ENCODE measurements at regions not wholly inside any gene's neighbourhood (a gene's known extent, or its start where the extent isn't known, plus 50 kb on each side); places are given as distances from the start of the nearest gene placed in this dataset.
A peak's percentile ranks its signal among the peaks of the same experiment; 100 is the strongest.
"Not testable (repeated sequence)": the region's sequence is repeated elsewhere in the genome, so short reads cannot be mapped to it uniquely, and the experiment has no call there.

DNA sequence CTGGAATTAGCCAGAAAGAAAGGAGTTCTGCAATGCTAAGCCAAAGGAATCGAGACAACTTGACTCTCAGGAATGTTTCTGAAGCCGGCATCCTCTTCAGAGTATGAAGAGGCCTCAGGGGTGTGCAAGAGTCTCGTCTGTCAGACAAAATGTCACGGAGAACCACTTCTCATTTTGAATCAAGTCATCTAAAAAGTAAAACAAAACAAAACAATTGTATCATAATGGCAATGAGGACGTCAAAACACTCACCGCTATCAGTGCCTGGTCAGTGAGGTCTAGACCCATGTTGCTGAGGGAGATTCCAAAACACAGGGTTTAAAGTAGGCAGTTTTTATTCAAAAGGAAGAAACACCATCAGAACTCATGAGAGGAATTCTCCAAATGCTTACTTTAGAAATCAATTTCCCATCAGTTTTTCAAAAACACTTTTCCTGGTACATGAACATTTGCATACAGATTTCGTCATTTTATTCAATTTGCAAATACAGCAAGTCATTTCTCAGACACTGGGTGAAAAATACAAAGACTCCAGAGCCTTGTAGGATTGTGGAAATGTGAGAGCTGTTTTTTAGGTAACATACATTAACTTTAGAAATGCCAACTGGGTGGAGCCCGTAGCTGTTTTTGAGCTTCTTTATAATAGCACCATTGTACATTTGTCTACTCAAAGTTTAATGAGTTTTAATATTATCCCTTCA lies 89.5 kb upstream of the MAP3K1 start:
- intact Hi-C loops (cut with DNase I) = no loop called here
- WGBS (ENCODE audit: insufficient coverage, low coverage, low lambda C conversion rate, missing lambda C conversion rate) = 57% methylated on average over 8 of the region's 8 CpGs
- peak in 1 of 4 donors; percentile 58 for ATAC-seq

DNA sequence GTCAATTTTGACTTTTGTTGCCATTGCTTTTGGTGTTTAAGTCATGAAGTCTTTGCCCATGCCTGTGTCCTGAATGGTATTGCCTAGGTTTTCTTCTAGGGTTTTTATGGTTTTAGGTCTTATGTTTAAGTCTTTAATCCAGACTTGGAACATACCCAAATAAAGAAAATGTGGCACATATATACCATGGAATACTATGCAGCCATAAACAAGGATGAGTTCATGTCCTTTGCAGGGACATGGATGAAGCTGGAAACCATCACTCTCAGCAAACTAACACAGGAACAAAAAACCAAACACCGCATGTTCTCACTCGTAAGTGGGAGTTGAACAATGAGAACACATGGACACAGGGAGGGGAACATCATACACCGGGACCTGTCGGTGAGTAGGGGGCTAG lies 90.5 kb upstream of the MAP3K1 start:
- H3K9me3 ChIP-seq; H3K36me3 ChIP-seq; H3K4me1 ChIP-seq; intact Hi-C loops (cut with DNase I); H3K27ac ChIP-seq; H3K4me3 ChIP-seq; DNase-seq; ATAC-seq; H3K27me3 ChIP-seq: not testable (repeated sequence)
- WGBS (ENCODE audit: insufficient coverage, low coverage, low lambda C conversion rate, missing lambda C conversion rate) = 92% methylated on average over 4 of the region's 4 CpGs

More for the DNA sequence above, 89.5 kb upstream of the MAP3K1 start:
- Histone ChIP-seq H3K27ac (no peak overlapping the region), H3K4me3 (no peak overlapping the region), H3K27me3 (no peaks in the 10 kb centered on the region), H3K4me1 (no peaks in the 10 kb centered on the region), H3K9me3 (no peaks in the 10 kb centered on the region), H3K36me3 (no peaks in the 10 kb centered on the region)
- no peak for TF ChIP-seq POLR2A (IDR thresholded peaks at IDR 0.05)
- TF ChIP-seq CTCF (IDR thresholded peaks at IDR 0.05) = no peak
- no peak for DNase-seq

DNA sequence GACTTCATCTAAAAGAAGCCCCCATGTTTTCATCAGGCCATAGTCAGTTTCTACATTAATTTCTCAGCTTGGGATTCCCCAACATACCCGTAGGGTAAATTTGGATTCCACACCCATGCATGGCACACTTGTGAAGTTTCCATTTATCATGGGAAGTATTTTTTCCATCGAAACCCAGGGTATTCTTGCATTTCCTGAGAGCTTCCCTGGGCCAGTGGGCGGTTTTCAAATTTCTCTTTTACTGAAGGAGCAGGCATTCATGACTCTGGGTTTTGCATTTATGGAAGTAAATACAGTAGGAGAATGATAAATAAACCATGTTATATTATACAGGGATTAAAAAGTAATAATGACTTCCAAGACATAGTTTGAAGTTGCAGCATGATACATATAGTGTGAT lies 93.0 kb upstream of the MAP3K1 start:
- no peaks in the 10 kb centered on the region for H3K27me3 ChIP-seq
- WGBS (ENCODE audit: insufficient coverage, low coverage, low lambda C conversion rate, missing lambda C conversion rate) = 81% methylated on average over 3 of the region's 3 CpGs

GRCh38 chr5:56717253-56717987 lies 97.9 kb upstream of the MAP3K1 start:
- H3K9me3 ChIP-seq = no peaks in the 10 kb centered on the region
- intact Hi-C loops (cut with DNase I) = no loop called here
- no peak overlapping the region for H3K4me3 ChIP-seq
- H3K27ac ChIP-seq = no peak overlapping the region
- WGBS (ENCODE audit: insufficient coverage, low coverage, low lambda C conversion rate, missing lambda C conversion rate) = 64% methylated on average over 8 of the region's 11 CpGs
- no peaks in the 10 kb centered on the region for H3K27me3 ChIP-seq
- no peak for ATAC-seq
- H3K36me3 ChIP-seq = no peaks in the 10 kb centered on the region
- no peak for TF ChIP-seq CTCF (IDR thresholded peaks at IDR 0.05)
- no peak for TF ChIP-seq POLR2A (IDR thresholded peaks at IDR 0.05)
- no peak for DNase-seq
- H3K4me1 ChIP-seq = no peaks in the 10 kb centered on the region

More for the DNA sequence above, 93.0 kb upstream of the MAP3K1 start:
- H3K4me3 ChIP-seq = no peak overlapping the region
- H3K27ac ChIP-seq = no peak overlapping the region
- H3K36me3 ChIP-seq = no peaks in the 10 kb centered on the region
- H3K9me3 ChIP-seq = no peaks in the 10 kb centered on the region
- no peaks in the 10 kb centered on the region for H3K4me1 ChIP-seq
- no peak for ATAC-seq
- TF ChIP-seq CTCF (IDR thresholded peaks at IDR 0.05) = no peak
- no peak for TF ChIP-seq POLR2A (IDR thresholded peaks at IDR 0.05)
- intact Hi-C loops (cut with DNase I) = no loop called here
- no peak for DNase-seq

DNA sequence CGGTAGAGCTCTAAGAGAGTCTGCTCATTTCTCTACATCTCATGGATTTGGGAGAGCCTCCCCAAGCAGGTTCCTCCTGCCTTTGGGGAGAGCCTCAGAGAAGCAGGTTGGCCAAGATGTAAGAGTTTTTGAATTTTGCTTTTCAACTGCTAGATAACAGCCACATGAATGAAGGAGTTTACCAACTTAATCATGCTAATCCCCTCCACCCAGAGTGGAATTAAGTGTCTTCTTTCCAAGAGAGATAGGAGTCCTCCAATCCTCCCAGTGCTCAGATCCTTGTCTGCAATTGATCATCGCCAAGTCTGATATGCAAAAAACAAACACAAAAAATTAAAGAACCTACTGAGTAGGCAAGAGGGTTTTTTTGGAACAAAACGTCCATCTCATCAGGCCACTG lies 99.4 kb upstream of the MAP3K1 start:
- Histone ChIP-seq H3K9me3 (no peaks in the 10 kb centered on the region), H3K27me3 (no peaks in the 10 kb centered on the region), H3K4me1 (no peaks in the 10 kb centered on the region), H3K36me3 (no peaks in the 10 kb centered on the region), H3K4me3 (no peak overlapping the region), H3K27ac (no peak overlapping the region)
- DNase-seq = no peak
- WGBS (ENCODE audit: insufficient coverage, low coverage, low lambda C conversion rate, missing lambda C conversion rate) = 88% methylated on average over 3 of the region's 3 CpGs
- intact Hi-C loops (cut with DNase I) = no loop called here
- ATAC-seq = no peak
- no peak for TF ChIP-seq CTCF (IDR thresholded peaks at IDR 0.05)
- TF ChIP-seq POLR2A (IDR thresholded peaks at IDR 0.05) = no peak

Data from right lobe of liver (tissue), 6 donors.